ENCODE measurements at regions not wholly inside any gene's neighbourhood (a gene's known extent, or its start where the extent isn't known, plus 50 kb on each side); places are given as distances from the start of the nearest gene placed in this dataset.

DNA sequence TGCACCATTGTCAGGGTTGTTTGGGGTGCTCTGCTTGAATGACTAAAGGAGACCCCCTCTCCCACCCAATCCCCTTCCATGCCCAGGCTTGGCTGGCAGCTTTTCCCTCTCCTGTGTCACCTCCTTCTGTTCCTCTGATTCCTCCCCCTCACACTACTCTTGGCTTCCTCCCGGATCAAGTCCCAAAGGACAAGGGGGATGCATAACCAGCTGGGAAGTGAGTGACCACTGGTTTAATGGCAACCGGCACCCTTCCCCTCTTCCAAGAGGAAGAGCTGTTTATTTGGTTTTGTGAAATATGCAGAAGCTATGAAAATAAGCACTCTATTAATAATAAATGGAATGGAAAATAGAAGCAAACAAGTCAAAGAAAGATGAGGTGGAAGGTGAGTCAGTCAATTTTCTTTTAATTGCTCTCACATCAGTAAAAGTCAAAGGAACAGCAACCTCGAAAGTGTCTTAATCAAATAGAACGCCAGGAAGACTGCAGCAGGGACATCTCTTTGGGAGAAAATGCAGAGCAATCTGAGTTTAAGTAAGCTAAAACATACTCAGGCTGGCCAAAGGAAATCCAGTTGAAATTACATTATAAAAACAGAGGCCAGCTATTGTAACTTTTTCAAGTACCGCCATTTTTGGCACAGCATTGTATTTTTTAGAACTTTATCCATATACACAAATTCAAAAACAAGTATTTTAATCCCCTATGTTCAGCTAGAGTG is 322.5 kb downstream of the SIPA1L2 start:
- Histone ChIP-seq H3K27me3 (no peaks in the 10 kb centered on the region), H3K9me3 (no peaks in the 10 kb centered on the region), H3K27ac (no peak overlapping the region), H3K4me1 (peaks cover 14 to 25% of the 10 kb centered on the region in 2 donors), H3K36me3 (no peaks in the 10 kb centered on the region), H3K4me3 (replicated peaks in 1 of 3) (no peak overlapping the region)
- WGBS, 2 donors, result 55 to 62% methylated on average over 5 of the region's 5 CpGs
- no peak for TF ChIP-seq POLR2A (IDR thresholded peaks at IDR 0.05)
- TF ChIP-seq, protein P1, sequence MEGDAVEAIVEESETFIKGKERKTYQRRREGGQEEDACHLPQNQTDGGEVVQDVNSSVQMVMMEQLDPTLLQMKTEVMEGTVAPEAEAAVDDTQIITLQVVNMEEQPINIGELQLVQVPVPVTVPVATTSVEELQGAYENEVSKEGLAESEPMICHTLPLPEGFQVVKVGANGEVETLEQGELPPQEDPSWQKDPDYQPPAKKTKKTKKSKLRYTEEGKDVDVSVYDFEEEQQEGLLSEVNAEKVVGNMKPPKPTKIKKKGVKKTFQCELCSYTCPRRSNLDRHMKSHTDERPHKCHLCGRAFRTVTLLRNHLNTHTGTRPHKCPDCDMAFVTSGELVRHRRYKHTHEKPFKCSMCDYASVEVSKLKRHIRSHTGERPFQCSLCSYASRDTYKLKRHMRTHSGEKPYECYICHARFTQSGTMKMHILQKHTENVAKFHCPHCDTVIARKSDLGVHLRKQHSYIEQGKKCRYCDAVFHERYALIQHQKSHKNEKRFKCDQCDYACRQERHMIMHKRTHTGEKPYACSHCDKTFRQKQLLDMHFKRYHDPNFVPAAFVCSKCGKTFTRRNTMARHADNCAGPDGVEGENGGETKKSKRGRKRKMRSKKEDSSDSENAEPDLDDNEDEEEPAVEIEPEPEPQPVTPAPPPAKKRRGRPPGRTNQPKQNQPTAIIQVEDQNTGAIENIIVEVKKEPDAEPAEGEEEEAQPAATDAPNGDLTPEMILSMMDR (IDR thresholded peaks at IDR 0.05), result no peak
- DNase-seq, result no peak
- intact Hi-C loops (cut with DNase I), result no loop called here

DNA sequence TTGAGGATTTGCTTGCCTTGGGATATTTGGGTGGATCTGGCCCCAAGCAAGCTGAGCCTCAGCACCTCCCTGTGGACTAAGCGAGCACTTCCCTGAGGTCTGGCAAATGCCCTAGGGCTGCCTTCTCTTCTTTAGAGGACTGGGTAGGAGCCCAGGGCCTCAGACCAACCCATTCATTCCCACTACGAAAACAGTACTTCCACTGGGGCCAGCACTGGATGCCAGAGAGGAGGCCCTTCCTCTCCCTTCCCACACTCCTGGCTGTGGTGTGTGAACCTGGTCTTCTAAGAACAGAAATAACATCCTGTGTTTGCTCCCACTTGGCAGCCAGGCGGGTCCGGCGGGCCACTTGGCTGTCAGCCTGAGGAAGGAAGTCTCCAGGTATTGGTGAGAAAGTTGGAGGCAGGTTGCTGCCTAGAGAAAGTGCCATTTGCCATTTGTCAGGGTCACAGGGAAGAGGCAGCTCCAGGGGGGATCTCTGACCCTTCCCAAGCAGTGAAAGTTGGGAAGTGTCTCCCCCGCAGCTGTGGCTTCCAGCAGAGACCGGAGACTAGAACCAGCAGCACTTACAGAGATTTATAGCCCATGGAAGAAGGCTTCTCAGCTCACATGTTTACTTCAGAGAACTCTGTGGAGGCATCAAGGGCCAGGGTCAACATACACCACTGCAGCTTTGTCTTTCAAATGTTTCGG is 323.5 kb downstream of the SIPA1L2 start:
- WGBS, 2 donors, result 32 to 34% methylated on average over 8 of the region's 8 CpGs
- no peaks in the 10 kb centered on the region for H3K36me3 ChIP-seq
- TF ChIP-seq POLR2A (IDR thresholded peaks at IDR 0.05), result no peak
- TF ChIP-seq, protein P1 (IDR thresholded peaks at IDR 0.05), result peak in 3 of 6 experiments; percentile 3 to 14 (median 6)
- peaks cover 14 to 25% of the 10 kb centered on the region in 2 donors for H3K4me1 ChIP-seq
- H3K4me3 ChIP-seq (replicated peaks in 1 of 3), result peak overlapping the region in 1 of 3 donors; percentile 4
- H3K9me3 ChIP-seq, result no peaks in the 10 kb centered on the region
- intact Hi-C loops (cut with DNase I), result no loop called here
- DNase-seq, result peak; percentile 78 to 89
- no peaks in the 10 kb centered on the region for H3K27me3 ChIP-seq
- H3K27ac ChIP-seq, result peak overlapping the region in 2 of 3 donors; percentile 43 to 49

DNA sequence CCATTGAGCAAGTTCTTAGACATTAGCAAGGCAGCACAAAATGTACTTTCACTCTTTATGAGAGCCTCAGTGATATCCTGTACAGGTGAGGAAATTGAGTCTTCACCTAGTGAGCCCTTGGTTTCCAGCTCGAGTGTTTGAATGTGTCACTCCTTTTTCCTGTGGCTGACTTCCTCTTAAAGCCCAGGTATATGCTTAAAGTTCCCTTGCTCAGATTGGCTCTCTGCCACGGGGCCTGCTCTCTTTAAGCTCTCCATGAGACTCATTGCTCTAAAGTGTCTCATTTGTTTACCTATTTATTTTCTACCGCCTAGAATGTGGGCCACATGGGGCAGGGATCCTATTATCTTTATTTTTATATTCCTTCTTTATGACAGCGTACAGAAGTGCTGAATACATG is 324.9 kb downstream of the SIPA1L2 start:
- no peaks in the 10 kb centered on the region for H3K27me3 ChIP-seq
- no peaks in the 10 kb centered on the region for H3K36me3 ChIP-seq
- no peak overlapping the region for H3K4me3 ChIP-seq (replicated peaks in 1 of 3)
- WGBS, 2 donors, result 49 to 50% methylated on average over 4 of the region's 4 CpGs
- intact Hi-C loops (cut with DNase I), result no loop called here
- peak; percentile 12 to 16 for DNase-seq
- TF ChIP-seq, protein P1 (IDR thresholded peaks at IDR 0.05), result no peak
- TF ChIP-seq POLR2A (IDR thresholded peaks at IDR 0.05), result no peak
- peaks cover 14 to 25% of the 10 kb centered on the region in 2 donors for H3K4me1 ChIP-seq
- H3K9me3 ChIP-seq, result no peaks in the 10 kb centered on the region
- no peak overlapping the region for H3K27ac ChIP-seq

DNA sequence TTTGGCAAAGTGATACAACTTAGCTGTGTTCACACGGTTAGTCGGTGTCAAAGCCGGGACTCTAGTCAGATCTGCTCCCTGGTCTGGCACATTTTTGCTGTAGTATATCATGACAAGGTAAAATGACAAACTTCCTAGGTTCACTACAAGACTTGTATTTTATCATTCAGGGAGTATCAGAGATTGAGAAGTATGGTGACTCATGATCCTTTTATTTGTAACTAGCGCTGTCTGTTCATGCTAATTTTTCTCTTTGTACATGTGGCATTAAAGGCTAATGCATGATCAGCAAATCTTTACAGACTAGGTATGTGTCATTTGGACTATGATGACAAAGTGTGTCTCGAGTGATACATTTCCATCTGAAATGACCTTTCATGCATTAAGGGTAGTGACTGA is 326.7 kb downstream of the SIPA1L2 start:
- Histone ChIP-seq H3K9me3 (no peaks in the 10 kb centered on the region), H3K27ac (no peak overlapping the region), H3K4me3 (replicated peaks in 1 of 3) (no peak overlapping the region), H3K27me3 (no peaks in the 10 kb centered on the region), H3K36me3 (no peaks in the 10 kb centered on the region), H3K4me1 (peaks cover 14 to 25% of the 10 kb centered on the region in 2 donors)
- WGBS, 2 donors, result 94 to 95% methylated on average over 5 of the region's 5 CpGs
- no peak for DNase-seq
- TF ChIP-seq, protein P1 (IDR thresholded peaks at IDR 0.05), result no peak
- TF ChIP-seq POLR2A (IDR thresholded peaks at IDR 0.05), result no peak
- intact Hi-C loops (cut with DNase I), result no loop called here
